CD4-positive, alpha-beta T cell treated with Interleukin-15 for 4 hours (primary cell): ENCODE measurements at regions not wholly inside any gene's neighbourhood (a gene's known extent, or its start where the extent isn't known, plus 50 kb on each side); places are given as distances from the start of the nearest gene placed in this dataset.
A peak's percentile ranks its signal among the peaks of the same experiment; 100 is the strongest.

Experiments
- DNase-seq: peaks from one replicate; pipeline ENCODE4 v3.0.0-alpha.2; 2020; ENCODE audit warnings: low spot score

DNA sequence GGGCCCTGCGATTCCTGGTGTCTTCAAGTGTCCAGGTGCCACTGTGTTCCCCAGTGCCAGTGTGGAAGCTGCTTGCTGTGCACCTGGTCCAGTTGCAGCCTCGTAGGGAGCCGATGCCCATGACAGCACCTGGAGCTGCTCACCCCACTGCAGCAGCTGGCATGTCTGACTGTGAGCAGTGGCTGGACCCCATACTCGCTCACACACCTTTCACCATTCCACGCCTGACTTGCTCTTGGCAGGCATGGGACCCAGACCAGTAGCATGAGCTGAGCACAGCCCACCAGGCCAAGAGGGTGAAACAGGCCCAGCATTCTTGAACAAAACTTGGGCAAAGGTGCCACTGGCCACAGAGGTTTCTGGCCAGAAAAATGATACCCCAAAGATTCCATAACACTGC is 124.5 kb upstream of the THY1 start:
- no peak for DNase-seq

DNA sequence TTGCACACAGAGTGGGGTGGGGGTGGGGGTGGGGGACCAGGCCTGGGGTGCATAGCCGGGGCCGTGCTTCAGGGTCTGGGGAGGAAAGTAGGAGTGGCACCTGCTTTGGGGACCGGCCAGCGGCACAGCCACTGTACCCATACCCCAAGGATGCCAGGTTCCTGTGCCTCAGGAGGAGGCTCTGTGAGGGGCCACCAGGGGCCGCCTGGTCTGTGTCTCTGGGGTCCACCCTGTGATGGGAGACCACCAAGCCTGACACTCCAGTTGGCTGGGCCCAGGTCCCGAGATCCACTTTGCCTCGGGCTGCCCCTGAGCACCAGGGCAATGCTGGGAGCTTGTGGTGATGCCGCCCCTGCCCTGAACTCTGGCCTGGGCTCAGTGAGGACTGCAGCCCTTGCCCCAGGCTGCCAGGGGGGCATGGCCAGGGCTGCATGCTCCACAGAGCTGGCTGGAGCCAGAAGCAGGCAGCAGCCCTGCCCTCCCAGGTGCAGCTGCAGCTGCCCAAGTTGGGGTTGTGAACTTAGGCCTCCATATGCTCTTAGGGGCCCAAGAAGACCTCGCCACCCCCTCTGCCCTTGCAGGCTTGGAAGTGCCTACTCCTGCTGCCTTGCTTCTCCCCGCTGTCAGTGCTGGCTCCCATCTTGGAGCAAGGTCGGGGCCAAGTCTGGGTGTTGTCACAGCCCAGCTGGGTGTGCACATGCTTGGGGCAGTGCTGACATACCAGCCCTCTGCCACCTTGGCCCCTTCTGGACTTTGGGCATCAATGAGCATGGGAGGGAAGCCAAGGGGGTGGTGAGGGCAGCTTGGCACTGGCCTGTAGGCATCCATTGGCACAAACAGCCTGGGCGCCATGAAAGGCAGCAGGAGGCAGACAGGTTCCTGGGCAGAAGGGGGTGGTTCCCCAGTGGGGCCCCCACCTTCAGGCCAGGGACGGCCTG is 123.3 kb upstream of the THY1 start:
- no peak for DNase-seq

DNA sequence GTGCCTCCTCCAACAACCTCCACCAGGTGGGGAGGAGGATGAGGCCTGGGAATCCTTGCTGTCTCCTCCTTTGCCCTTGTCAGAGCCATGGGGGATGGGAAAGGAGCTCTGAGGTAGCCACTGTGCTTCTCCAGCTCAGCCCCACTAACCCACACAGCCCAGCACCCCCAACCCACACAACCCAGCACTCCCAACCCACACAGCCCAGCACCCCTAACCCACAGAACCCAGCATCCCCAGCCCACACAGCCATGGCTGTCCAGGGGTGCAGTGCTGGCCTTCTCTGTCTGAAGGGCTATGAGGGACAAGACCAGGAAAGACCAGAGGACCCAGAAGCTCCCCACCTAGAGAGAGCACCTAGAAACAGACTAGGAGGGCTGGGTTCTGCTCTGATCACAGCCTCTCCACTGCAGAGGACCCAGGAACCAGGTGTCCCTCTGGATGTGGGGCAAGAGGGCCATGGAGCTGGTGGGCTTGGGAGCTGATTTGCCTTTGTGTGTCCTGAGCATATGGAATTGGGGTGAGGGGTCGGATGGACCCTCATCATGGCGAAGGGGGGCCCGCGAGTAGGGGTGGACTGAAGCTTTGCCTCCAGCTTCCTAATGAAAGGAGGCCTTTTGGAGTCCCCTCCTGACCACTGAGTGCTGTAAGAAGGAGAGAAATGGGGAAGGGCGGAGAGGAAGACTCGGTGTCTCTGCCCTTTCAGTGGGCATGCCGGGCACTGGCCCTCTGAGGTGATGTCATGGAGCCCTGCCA is 117.6 kb upstream of the THY1 start:
- no peak for DNase-seq

DNA sequence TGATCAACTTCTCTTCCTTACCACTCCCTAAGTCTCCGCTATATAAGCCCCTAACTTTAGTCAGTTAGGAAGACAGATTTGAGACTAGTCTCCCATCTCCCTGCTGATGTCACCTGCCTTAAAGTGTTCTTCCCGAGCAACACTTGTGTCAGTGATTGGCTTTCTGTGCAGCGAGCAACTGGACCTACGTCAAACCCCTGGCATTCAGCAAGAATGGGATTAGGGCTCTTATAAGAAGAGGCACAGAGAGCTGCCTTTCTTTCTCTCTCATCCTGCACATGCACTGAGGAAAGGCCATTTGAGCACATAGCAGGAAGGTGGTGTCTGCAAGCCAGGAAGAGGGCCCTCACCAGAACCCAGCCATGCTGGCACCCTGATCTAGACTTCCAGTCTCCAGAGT is 116.6 kb upstream of the THY1 start:
- DNase-seq: no peak

DNA sequence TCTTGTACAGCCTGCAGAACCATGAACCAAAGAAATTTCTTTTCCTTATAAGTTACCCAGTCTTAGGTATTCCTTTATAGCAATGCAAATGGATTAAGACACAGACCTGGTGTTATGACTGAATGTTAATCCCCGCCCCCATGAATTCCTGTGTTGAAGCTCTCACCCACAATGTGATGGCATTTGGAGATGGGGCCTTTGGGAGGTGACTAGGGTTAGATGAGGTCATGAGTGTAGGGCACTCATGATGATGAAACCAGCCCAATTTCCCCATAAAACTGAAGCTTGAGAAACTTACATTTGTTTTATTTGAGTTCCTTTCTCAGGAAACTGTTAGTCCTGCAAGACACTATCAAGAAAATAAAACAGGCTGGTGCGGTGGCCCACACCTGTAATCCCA is 115.8 kb upstream of the THY1 start:
- DNase-seq: no peak

DNA sequence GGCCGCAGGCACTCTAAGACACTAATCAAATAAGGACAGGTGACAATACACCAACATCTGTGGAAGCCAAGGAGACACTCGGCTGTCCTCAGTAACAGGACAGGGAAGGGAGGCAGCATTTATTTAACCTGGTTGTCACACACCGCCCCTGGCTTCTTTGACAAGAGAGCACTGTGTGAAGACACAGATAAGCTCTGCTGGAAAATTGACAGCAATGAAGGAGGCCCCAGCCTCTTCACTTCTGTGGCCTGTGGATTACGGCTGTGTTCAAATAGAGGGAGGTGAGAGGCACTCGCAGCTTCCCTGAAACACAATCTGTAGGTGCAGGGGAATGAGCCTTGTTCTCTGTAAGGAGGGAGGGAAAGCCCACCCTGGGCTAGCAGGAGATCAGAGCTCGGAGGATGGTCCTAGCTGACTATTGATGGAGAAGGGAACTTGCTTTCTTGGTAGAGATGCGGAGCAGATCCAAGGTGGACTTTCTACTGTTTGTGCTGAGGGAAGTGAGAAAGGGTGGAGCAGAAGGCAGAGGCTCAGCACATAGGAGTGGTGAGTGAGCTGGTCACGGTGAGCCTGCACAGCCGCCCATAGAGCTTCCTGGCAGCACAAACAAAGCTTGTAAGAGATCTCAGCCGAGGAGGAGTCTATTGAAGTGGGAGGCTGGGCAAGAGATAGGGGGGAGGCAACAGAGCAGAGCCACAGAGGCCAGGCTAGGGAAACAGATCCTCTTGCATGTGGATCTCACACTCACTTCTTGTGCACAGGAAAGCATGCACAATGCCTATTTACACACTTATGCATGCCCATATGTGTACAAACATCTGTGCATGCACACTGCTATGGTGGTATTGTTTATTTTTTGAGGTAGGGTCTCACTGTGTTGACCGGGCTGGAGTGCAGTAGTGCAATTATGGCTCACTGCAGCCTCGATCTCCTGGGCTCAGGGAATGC is 114.6 kb upstream of the THY1 start:
- no peak for DNase-seq

DNA sequence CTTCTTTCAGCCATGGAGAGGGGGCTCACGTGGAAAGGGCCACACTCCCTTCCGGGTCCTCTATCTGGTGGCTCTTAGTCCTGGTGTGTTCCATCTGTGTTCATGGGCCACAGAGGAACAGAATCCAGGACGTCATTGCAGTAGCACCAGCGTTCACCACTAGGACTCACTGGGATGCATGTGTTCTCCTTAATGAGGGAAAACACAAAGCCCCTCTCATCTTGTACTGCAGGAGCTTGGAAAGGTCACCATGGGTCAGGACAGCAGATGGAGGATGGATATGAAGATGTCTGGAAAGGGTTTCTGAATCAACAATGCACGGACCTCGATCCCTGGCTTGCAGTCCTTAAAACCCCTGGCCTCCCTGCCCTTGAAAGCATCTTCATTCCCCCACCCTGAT is 113.8 kb upstream of the THY1 start:
- DNase-seq: no peak

DNA sequence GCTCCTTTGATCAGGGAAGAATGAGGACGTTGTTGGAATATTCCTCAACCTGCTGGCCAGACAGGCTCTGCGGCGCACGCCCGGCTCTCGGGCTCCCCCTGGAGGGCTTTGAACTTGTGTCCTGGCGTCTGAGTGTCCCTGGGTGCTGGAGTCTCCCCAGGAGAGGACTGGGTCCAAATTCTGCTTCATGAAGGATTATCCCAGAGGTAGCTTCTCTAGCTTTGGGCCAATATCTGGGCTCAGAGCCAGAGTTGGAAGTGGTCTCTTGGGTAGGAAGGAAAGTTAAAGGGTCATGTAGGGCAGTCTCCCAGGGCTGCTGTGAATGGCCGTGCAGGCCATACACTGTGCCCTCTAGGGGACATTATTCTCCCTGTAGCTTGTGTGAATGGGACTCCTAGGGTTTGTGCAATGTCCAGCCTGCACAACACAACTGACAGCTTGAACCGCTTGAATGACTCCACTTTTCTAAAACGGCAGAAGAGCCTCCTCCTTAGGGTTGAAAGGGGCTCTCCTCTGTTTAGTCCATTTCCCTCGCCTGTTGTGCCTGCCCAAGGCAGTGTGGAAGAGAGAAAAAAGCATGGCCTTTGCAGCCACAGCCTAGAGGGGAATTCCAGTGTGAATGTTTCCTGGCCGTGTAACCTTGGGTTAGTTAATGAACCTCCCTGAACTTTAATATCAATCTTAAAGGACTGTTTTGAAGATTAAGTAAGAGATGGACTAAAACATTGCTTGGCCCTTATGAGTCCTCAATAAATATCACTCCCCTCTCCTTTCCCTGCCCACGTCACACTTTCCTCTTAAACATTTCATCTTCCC is 111.2 kb upstream of the THY1 start:
- peak; percentile 12 for DNase-seq

DNA sequence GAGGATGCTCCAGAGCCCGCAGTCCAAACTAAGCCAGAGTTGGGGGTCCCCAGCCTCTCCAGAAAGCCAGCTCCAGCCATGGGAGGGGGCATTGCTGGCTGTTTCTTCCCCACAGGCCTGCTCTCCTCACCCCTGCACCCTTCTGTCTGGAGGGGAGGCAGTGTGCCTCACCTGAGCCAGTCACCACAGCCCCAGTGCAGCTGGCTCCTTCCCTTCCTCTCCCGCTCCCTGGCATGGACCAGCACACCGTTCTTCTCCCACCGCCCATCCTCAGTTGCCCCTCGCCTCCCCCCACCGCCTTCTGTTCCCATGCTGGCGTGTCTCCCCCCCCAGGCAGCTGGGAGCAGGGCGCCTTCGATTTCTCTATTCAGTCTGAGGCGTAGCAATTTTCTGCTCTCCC is 110.5 kb upstream of the THY1 start:
- DNase-seq: no peak

DNA sequence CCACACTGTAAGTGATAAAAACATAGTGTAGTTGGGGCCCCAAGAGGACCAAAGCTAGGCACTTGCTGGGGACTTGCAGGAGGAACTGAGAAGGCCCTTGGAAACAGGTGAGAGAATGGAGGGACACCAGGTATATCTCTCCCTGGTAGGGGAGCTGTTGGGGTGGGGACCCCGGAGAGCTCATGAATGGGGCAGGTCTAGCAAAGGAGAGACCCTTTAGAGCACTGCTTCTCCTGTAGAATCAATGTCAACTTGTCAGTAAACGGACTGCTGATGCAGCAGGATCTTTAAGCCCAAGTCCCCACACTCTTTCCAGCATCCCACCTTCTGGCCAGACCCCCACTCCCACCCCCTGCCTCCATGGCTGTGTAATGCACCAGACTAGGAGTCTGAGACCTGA is 109.6 kb upstream of the THY1 start:
- DNase-seq: no peak

DNA sequence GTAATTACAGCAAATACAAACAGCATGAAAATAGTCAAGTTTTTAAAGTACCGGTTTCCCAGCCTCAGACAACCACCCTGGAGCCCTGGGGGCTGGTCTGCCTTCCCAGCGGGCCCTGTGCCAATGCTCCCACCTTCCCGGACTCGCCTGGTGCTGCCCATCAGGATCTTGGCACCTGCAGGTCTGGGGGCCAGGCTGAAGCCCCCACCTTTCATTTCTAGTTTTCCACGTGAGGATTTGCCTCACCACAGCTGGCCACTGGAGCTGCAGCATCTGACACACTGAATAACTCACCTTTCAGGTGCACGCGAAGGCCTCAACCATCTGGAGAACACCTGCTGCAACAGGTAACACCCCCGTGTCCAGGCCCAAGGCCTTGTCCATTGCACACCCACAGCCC is 108.7 kb upstream of the THY1 start:
- DNase-seq: no peak

DNA sequence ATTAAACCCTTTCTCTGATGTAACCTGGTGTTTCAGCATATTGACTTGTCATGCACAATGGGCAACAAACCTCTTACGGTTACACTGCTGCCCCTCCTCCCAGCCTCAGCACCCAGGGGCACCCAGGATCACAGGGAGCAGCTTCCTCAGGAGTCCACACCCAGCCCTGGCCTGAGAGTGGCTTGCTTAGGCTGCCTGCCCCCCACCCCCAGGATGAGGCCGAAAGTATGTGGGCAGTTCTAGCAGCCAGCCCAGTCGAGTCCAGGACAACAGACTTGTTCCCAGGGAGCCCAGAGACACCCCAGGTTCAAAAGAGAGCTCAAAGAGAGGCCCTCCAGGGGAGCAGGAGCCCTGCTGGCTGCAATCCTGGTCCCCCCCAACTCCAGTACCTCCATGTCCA is 108.1 kb upstream of the THY1 start:
- no peak for DNase-seq

DNA sequence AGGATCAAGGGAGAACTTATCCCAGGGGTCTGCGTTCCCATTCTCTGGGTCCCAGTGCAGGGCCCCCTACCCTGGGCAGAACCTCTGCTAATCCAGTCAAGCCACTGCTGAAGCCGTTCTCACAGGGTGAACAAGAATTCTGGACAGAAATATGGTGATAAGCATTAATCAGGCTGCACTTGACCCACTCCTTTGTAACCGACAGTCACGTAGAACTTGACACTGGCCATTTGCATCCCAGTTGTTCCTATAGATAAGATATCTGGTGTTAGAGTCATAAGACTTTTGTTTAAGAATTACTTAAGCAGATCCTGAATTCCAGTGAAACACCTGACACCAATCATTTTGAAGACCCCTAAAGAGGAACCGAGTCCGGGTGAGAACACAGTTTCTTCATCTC is 107.5 kb upstream of the THY1 start:
- DNase-seq: no peak

DNA sequence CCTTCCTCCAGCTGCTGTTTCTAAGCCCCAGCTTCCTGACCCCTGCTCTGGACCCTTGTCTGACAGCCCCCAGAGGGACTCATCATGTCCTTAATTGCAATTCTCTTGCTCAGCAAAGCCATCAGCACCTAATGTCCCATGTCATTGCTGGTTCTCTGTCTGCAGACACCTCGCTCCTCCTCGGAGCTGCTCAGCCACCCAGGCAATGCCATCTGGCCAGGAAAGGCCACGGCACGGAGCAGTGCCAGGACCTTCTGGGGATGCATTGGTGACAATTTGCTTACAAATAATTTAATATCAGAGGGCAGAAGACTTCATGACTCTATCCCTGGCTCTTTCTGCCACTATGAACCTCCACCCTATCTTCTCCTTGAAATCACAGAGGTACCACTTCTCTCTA is 107.0 kb upstream of the THY1 start:
- no peak for DNase-seq

DNA sequence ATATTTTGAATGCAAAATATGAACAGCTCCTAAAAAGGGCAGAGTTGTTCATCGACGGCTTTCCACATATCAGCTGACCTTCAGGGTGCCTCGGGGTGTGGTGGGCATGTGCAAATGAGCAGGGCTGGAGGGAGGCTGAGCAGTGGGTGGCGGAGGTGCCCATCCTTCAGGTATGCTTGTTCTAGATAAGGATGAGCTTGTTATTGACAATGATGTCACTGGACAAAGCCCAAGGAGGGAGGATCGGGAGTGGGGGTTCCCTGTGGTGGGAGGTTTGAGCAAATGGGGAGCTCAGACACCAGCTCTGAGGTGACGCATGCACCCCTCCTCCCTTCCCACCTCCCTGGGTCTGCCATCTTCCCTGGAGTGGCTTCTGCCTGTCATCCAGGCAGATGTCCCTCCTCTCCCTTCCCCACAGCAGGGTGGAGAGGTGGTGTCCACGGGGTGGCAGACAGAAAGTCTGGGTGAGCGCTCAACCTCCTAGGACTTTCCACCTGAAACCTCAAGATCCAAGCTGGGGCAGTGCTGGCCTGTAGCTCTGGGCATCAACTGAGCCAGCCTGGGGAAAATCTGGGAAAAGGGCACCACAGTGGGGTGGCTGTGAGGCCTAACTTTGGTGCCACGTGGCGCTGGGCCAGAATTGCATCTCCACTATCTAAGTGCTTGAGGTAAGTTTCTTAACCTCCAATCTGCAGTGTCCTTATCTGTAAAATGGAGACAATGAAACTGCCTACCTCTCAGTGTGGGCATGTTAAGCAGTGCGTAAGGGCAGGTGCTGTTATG is 106.3 kb upstream of the THY1 start:
- DNase-seq: no peak

DNA sequence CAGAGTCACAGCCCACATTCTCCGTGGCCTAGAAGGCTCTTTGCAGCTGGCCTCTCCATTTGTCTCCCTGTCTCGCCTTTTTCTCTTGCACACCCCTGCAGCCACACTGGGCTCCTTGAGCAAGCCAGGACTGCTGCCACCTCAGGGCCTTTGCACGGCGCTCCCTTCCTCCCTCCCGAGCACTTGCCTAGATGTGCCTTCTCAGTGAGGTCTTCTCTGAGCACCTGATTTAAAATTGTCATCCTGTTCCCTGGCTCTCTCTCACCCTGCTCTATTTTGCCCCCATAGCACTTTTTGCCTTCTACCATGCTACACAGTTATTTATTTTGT is 102.9 kb upstream of the THY1 start:
- DNase-seq: no peak

DNA sequence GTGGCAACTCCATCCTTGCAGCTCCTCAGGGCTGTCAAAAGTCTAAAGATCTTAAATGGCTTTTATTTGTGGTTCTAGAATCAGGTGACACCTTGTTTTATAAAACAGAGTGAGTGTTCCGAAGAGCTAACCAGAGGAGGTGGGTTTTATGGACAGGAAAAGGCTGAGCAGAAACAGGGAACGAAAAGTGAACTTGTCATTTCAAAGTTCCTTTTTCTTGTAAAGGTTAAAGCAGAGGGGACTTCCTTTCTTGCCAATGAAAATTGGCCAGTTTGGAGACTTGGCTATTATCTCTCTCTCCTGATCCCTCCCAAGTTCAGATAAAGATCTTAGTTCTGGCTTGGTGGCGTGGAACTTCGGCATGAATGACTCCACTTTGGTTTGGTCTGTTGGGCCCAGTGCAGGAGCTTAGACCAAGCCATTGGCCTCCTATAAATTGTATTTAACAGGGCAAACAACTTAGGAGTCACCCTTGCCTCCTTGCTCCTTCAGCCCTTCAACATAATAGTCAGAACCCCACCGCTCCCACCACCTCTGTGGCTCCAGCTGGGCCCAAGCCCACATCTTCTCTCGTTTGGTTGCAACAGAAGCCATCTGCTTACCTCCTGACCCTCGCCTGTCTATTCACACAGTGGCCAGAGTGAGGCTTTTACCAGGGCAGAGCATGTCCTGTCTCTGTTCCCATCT is 102.4 kb upstream of the THY1 start:
- DNase-seq: no peak

DNA sequence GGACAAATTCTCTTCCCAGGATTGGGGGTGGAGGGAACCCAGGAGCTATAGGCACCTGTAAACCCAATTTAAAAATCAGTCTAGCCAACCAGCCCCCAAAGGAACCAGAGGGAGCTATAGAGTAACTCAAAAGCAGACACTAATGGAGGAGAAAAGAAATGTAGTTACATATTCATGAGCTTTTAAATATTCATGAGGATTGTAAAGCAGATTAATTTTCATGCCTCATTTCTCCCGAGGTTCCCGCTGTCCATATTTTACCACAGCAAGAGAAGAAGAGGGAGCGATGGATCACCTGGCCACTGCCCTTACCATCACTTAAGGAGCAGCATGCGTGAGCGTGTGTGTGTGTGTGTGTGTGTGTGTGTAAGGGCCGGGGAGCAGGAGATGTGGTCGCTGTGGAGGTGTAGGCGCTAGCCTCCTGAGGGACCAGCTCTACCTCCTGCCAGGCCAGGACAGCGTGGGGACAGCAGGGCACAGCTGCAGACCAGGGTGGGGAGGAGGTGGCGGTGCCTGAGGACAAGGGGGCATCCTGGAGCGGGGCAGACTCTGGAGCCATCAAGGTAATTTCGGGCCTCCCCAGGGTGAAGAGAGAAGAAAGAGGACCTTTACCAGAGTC is 100.7 kb upstream of the THY1 start:
- no peak for DNase-seq

DNA sequence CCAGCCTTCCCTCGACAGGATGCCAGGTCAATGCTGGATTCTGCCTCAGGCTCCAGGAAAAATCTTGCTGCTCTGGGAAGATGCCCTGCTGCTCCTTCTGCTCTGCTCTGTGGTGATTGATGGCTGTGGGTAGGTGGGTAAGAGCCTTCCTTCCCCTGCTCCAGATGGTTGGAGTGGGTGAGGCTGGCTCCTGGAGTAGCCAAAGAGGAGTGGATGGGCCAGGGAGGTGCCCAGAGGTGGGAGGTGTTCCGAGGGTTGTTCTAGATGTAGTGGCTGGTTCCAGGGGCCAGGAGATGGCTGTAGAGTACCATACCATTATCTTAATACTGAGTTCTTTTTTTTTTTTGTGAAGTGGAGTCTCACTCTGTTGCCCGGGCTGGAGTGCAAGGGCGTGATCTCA is 99.6 kb upstream of the THY1 start:
- DNase-seq: no peak

DNA sequence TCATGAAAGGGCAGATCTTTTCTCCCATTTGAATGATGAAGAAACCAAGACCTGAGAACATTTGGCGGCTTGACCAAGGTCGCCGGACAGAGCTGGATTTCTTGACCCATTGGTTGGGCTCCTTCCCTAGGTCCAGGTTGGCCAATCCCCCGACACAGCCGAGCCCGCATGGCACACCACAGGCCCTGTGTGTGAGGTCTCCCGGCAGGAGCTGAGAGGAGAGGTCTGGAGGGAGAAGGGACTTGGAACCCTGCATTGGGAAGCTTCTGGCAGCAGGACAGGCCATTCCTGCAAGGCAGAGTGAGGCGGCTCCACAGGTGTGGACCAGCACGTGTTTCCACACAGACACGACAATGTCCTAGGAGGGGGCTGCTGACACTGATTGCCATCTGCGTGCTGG is 98.6 kb upstream of the THY1 start:
- DNase-seq: no peak
